Brain microvascular endothelial cell (primary cell): ENCODE measurements at regions not wholly inside any gene's neighbourhood (a gene's known extent, or its start where the extent isn't known, plus 50 kb on each side); places are given as distances from the start of the nearest gene placed in this dataset.

Experiments
- DNase-seq: peaks from one replicate; pipeline ENCODE4 v3.0.0-alpha.2; 2020
- H3K27ac ChIP-seq: fragments of 250-450 bp; sonication (Bioruptor Pico); 2 replicates; pipeline ENCODE4 v1.5.1; 2020; ENCODE audit warnings: mild to moderate bottlenecking, moderate library complexity
- H3K27me3 ChIP-seq: fragments of 250-450 bp; sonication (Bioruptor Pico); replicated peaks from 2 replicates; pipeline ENCODE4 v1.5.1; 2020; ENCODE audit warnings: mild to moderate bottlenecking
- H3K36me3 ChIP-seq: fragments of 250-450 bp; sonication (Bioruptor Pico); replicated peaks from 2 replicates; pipeline ENCODE4 v1.5.1; 2020; ENCODE audit warnings: mild to moderate bottlenecking
- H3K4me3 ChIP-seq: 2 replicates; pipeline ENCODE4 v1.5.1; 2011; ENCODE audit warnings: low read depth, mild to moderate bottlenecking, control low read depth, low read length, moderate library complexity
- CTCF ChIP-seq: IDR thresholded peaks from 2 replicates; pipeline ENCODE4 v1.5.1; 2011; ENCODE audit warnings: low read depth, mild to moderate bottlenecking, moderate library complexity, low read length, control low read depth, inconsistent platforms; ENCODE audit errors: missing control alignments
- in situ Hi-C: cut with HindIII; loops from 2 replicates; pipeline ENCODE4 v1.10.0; 2017; ENCODE audit warnings: low sequenced_read_pairs, low pct_ligation_motif_present

- no peak for TF ChIP-seq CTCF
- in situ Hi-C loops: no loop called here
- no peaks in the 10 kb centered on the region for H3K36me3 ChIP-seq
- no peak overlapping the region for H3K4me3 ChIP-seq
- H3K27me3 ChIP-seq: no peaks in the 10 kb centered on the region
- no peak for DNase-seq
- no peak overlapping the region for H3K27ac ChIP-seq
Observed at GRCh38 chr2:22485486-22485885, 899.5 kb upstream of the KLHL29 start.

- no peak overlapping the region for H3K4me3 ChIP-seq
- H3K27me3 ChIP-seq: no peaks in the 10 kb centered on the region
- TF ChIP-seq CTCF: no peak
- H3K36me3 ChIP-seq: no peaks in the 10 kb centered on the region
- H3K27ac ChIP-seq: no peak overlapping the region
- in situ Hi-C loops: no loop called here
- no peak for DNase-seq
Observed at GRCh38 chr2:22486343-22486742, 898.6 kb upstream of the KLHL29 start.

- Histone ChIP-seq H3K4me3 (no peak overlapping the region), H3K36me3 (no peaks in the 10 kb centered on the region), H3K27ac (no peak overlapping the region), H3K27me3 (no peaks in the 10 kb centered on the region)
- no peak for DNase-seq
- in situ Hi-C loops: no loop called here
- TF ChIP-seq CTCF: no peak
Observed at GRCh38 chr2:22487036-22487435, 897.9 kb upstream of the KLHL29 start.

GRCh38 chr2:22487541-22487940 lies 897.4 kb upstream of the KLHL29 start:
- no peak for DNase-seq
- Histone ChIP-seq H3K4me3 (no peak overlapping the region), H3K27ac (no peak overlapping the region), H3K27me3 (no peaks in the 10 kb centered on the region), H3K36me3 (no peaks in the 10 kb centered on the region)
- in situ Hi-C loops: no loop called here
- TF ChIP-seq CTCF: no peak

- Histone ChIP-seq H3K27me3 (no peaks in the 10 kb centered on the region), H3K36me3 (no peaks in the 10 kb centered on the region), H3K4me3 (no peak overlapping the region), H3K27ac (no peak overlapping the region)
- DNase-seq: no peak
- TF ChIP-seq CTCF: no peak
- in situ Hi-C loops: no loop called here
Observed at GRCh38 chr2:22491442-22491841, 893.5 kb upstream of the KLHL29 start.

- no peak for DNase-seq
- TF ChIP-seq CTCF: no peak
- no peak overlapping the region for H3K4me3 ChIP-seq
- in situ Hi-C loops: no loop called here
- H3K27ac ChIP-seq: no peak overlapping the region
- no peaks in the 10 kb centered on the region for H3K36me3 ChIP-seq
- no peaks in the 10 kb centered on the region for H3K27me3 ChIP-seq
Observed at GRCh38 chr2:22494156-22494555, 890.8 kb upstream of the KLHL29 start.
